ENCODE measurements at regions not wholly inside any gene's neighbourhood (a gene's known extent, or its start where the extent isn't known, plus 50 kb on each side); places are given as distances from the start of the nearest gene placed in this dataset.

DNA sequence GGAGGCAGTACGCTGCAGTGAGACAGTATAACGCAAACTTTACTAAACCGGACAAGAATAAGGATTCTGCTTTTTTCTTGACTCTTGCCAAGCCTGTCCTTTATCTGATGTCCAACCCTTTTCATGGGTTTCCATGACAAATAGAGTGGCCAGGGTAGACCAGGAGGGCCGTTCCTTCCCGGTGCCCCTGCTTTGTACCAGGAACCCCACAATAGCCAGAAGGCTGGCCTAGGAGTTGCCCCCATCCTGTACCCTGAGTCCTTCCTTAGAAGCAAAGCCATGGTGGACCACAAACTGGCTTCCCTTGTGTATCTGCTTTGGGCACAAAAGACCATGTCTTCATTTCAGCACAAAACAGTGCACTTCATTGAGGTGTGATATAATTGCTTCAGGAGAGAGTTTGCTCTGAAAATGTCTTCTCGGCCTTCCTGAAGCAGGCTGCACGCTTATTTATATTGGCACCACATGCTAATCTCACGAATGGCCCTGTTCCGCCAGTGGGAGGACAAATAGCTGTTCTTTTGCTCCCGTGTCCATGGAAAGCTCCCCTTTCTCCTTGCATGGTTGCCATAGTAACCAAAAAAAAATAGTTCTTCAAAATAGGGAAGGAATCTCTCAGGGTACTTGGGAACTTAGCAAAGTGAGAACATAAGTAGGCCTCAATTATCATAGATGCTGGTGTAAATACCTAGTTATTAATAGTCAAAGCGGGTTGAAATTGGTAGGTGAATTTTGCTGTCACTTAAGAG lies 222.1 kb downstream of the ZIC5 start (continued):
- no peak for TF ChIP-seq RAD21 (IDR thresholded peaks at IDR 0.05 in 1 of 2, conservative IDR thresholded peaks at IDR 0.05 in 1 of 2; ENCODE audit: low read depth in 2 of 2, low read length in 2 of 2)
- TF ChIP-seq, protein P1, sequence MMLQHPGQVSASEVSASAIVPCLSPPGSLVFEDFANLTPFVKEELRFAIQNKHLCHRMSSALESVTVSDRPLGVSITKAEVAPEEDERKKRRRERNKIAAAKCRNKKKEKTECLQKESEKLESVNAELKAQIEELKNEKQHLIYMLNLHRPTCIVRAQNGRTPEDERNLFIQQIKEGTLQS (IDR thresholded peaks at IDR 0.05; ENCODE audit: insufficient read depth, low read depth, low read length): no peak
- no peak for TF ChIP-seq SIRT6 (IDR thresholded peaks at IDR 0.05; ENCODE audit: low read length)
- TF ChIP-seq CEBPB (IDR thresholded peaks at IDR 0.05; ENCODE audit: low read depth, low read length): no peak
- no peak for TF ChIP-seq TCF12 (IDR thresholded peaks at IDR 0.05; ENCODE audit: low read depth, low read length)
- no peak for TF ChIP-seq CHD7 (IDR thresholded peaks at IDR 0.05; ENCODE audit: insufficient replicate concordance, low read length)
- no peak for TF ChIP-seq YY1 (IDR thresholded peaks at IDR 0.05; ENCODE audit: low read depth, low read length)
- no peak for TF ChIP-seq SIN3A (conservative IDR thresholded peaks at IDR 0.05 in 1 of 2, IDR thresholded peaks at IDR 0.05 in 1 of 2; ENCODE audit: low read depth in 1 of 2, low read length in 2 of 2)
- TF ChIP-seq CTBP2 (IDR thresholded peaks at IDR 0.05; ENCODE audit: borderline replicate concordance, insufficient read depth, insufficient read length, low read length): no peak
- no peak for TF ChIP-seq POLR2A (IDR thresholded peaks at IDR 0.05; ENCODE audit: control extremely low read depth in 1 of 2, low read depth in 2 of 2, low read length in 2 of 2)

Data from H1 (cell line).